ENCODE measurements at regions not wholly inside any gene's neighbourhood (a gene's known extent, or its start where the extent isn't known, plus 50 kb on each side); places are given as distances from the start of the nearest gene placed in this dataset.

DNA sequence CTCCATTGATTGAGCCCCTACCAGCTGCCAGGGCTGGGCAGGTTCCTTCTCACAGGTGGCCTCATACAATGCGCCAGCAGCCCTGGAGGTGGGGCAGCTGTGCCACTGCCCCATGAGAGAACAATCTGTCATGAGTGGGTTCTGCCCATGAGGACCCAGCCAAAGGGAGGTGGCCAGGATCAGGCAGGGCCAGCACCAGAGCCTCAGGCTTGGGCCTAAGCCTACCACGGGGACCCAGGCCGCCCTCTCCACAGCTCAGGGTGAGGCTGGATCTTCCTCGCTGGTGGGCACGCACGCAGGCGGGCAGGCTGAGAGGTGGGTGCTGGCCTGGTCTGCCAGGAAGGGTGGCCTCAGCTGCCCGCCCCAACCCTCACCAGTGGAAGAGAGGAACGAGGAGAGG lies 110.7 kb downstream of the KIF26A start:
- TF ChIP-seq GABPA (IDR thresholded peaks at IDR 0.05 in 1 of 2, conservative IDR thresholded peaks at IDR 0.05 in 1 of 2) (no peak), EGR1 (IDR thresholded peaks at IDR 0.05; ENCODE audit: low read depth in 2 of 2) (no peak), HNF4A (conservative IDR thresholded peaks at IDR 0.05) (no peak), NR2F2 (IDR thresholded peaks at IDR 0.05) (no peak), JUND (IDR thresholded peaks at IDR 0.05) (no peak), ZBTB33 (IDR thresholded peaks at IDR 0.05) (no peak), RAD21 (IDR thresholded peaks at IDR 0.05) (no peak), FOXA1 (IDR thresholded peaks at IDR 0.05) (no peak), YY1 (IDR thresholded peaks at IDR 0.05) (no peak), SP1 (IDR thresholded peaks at IDR 0.05) (no peak), RXRA (IDR thresholded peaks at IDR 0.05) (no peak), TAF1 (conservative IDR thresholded peaks at IDR 0.05) (no peak), FOXA2 (IDR thresholded peaks at IDR 0.05) (no peak)
- TF ChIP-seq, protein P1, sequence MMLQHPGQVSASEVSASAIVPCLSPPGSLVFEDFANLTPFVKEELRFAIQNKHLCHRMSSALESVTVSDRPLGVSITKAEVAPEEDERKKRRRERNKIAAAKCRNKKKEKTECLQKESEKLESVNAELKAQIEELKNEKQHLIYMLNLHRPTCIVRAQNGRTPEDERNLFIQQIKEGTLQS (IDR thresholded peaks at IDR 0.05), result no peak
- TF ChIP-seq, protein P2, sequence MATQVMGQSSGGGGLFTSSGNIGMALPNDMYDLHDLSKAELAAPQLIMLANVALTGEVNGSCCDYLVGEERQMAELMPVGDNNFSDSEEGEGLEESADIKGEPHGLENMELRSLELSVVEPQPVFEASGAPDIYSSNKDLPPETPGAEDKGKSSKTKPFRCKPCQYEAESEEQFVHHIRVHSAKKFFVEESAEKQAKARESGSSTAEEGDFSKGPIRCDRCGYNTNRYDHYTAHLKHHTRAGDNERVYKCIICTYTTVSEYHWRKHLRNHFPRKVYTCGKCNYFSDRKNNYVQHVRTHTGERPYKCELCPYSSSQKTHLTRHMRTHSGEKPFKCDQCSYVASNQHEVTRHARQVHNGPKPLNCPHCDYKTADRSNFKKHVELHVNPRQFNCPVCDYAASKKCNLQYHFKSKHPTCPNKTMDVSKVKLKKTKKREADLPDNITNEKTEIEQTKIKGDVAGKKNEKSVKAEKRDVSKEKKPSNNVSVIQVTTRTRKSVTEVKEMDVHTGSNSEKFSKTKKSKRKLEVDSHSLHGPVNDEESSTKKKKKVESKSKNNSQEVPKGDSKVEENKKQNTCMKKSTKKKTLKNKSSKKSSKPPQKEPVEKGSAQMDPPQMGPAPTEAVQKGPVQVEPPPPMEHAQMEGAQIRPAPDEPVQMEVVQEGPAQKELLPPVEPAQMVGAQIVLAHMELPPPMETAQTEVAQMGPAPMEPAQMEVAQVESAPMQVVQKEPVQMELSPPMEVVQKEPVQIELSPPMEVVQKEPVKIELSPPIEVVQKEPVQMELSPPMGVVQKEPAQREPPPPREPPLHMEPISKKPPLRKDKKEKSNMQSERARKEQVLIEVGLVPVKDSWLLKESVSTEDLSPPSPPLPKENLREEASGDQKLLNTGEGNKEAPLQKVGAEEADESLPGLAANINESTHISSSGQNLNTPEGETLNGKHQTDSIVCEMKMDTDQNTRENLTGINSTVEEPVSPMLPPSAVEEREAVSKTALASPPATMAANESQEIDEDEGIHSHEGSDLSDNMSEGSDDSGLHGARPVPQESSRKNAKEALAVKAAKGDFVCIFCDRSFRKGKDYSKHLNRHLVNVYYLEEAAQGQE (IDR thresholded peaks at IDR 0.05), result no peak
- TF ChIP-seq, protein P3, sequence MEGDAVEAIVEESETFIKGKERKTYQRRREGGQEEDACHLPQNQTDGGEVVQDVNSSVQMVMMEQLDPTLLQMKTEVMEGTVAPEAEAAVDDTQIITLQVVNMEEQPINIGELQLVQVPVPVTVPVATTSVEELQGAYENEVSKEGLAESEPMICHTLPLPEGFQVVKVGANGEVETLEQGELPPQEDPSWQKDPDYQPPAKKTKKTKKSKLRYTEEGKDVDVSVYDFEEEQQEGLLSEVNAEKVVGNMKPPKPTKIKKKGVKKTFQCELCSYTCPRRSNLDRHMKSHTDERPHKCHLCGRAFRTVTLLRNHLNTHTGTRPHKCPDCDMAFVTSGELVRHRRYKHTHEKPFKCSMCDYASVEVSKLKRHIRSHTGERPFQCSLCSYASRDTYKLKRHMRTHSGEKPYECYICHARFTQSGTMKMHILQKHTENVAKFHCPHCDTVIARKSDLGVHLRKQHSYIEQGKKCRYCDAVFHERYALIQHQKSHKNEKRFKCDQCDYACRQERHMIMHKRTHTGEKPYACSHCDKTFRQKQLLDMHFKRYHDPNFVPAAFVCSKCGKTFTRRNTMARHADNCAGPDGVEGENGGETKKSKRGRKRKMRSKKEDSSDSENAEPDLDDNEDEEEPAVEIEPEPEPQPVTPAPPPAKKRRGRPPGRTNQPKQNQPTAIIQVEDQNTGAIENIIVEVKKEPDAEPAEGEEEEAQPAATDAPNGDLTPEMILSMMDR (IDR thresholded peaks at IDR 0.05; ENCODE audit: low read depth, low read length, missing input control), result no peak
- no peak for DNase-seq (ENCODE audit: low spot score)
- WGBS, result 96% methylated on average over 9 of the region's 9 CpGs

GRCh38 chr14:104249706-104250105 lies 111.3 kb downstream of the KIF26A start:
- Histone ChIP-seq H3K36me3 (ENCODE audit: control insufficient read depth in 4 of 4, insufficient read depth in 3 of 4, low read depth in 1 of 4, low read length in 3 of 4) (no peaks in the 10 kb centered on the region), H3K27me3 (ENCODE audit: control insufficient read depth in 4 of 4, insufficient read depth in 4 of 4, low read length in 3 of 4) (peaks cover 0 to 2% (median 0%) of the 10 kb centered on the region in 4 donors), H3K4me1 (ENCODE audit: control insufficient read depth in 4 of 4, insufficient read depth in 4 of 4, low read length in 3 of 4) (no peaks in the 10 kb centered on the region), H3K27ac (ENCODE audit: low read depth in 1 of 2, low read length in 2 of 2) (no peak overlapping the region), H3K9ac (ENCODE audit: low read depth in 1 of 2, low read length in 2 of 2) (no peak overlapping the region), H3K9me3 (ENCODE audit: control insufficient read depth in 4 of 4, low read length in 3 of 4) (peaks cover 2 to 9% (median 3%) of the 10 kb centered on the region in 4 donors), H3K4me3 (ENCODE audit: low read depth in 1 of 3, low read length in 3 of 3) (no peak overlapping the region)
- DNase-seq (ENCODE audit: low spot score), result no peak
- no peak for TF ChIP-seq HNF4A (conservative IDR thresholded peaks at IDR 0.05)
- no peak for TF ChIP-seq RAD21 (IDR thresholded peaks at IDR 0.05)
- no peak for TF ChIP-seq TAF1 (conservative IDR thresholded peaks at IDR 0.05)
- WGBS, result 97% methylated on average over 5 of the region's 5 CpGs

More for the DNA sequence above, 110.7 kb downstream of the KIF26A start:
- no peaks in the 10 kb centered on the region for H3K4me1 ChIP-seq (ENCODE audit: control insufficient read depth in 4 of 4, insufficient read depth in 4 of 4, low read length in 3 of 4)
- no peak overlapping the region for H3K4me3 ChIP-seq (ENCODE audit: low read depth in 1 of 3, low read length in 3 of 3)
- peaks cover 2 to 9% (median 3%) of the 10 kb centered on the region in 4 donors for H3K9me3 ChIP-seq (ENCODE audit: control insufficient read depth in 4 of 4, low read length in 3 of 4)
- H3K27ac ChIP-seq (ENCODE audit: low read depth in 1 of 2, low read length in 2 of 2), result no peak overlapping the region
- H3K9ac ChIP-seq (ENCODE audit: low read depth in 1 of 2, low read length in 2 of 2), result no peak overlapping the region
- H3K27me3 ChIP-seq (ENCODE audit: control insufficient read depth in 4 of 4, insufficient read depth in 4 of 4, low read length in 3 of 4), result peaks cover 0 to 2% (median 0%) of the 10 kb centered on the region in 4 donors
- no peaks in the 10 kb centered on the region for H3K36me3 ChIP-seq (ENCODE audit: control insufficient read depth in 4 of 4, insufficient read depth in 3 of 4, low read depth in 1 of 4, low read length in 3 of 4)
